SK-N-SH (cell line): ENCODE measurements at regions not wholly inside any gene's neighbourhood (a gene's known extent, or its start where the extent isn't known, plus 50 kb on each side); places are given as distances from the start of the nearest gene placed in this dataset.

Experiments used
- CTCF ChIA-PET: fragments of 300-600, 350-600 bp; formaldehyde crosslinking; extraction: SDS; loops from one replicate; lab custom pipeline; 2021; lab: Yijun Ruan, JAX
- POLR2A ChIA-PET: fragments of 350-600 bp; sonication (Branson Sonifier 250); formaldehyde crosslinking; extraction: SDS; loops from one replicate; lab custom pipeline; 2020; ENCODE audit warnings: antibody characterized with exemption, inconsistent platforms; lab: Yijun Ruan, JAX
- DNase-seq: peaks from one replicate; pipeline ENCODE4 v3.0.0; 2012
- H2AFZ ChIP-seq: fragments of 200-600 bp; sonication (generic); 2 replicates; pipeline ENCODE4 v1.8.1; 2016; ENCODE audit warnings: antibody characterized with exemption, mild to moderate bottlenecking, low read depth
- H3F3A ChIP-seq: fragments of 200-600 bp; sonication (generic); replicated peaks from 2 replicates; pipeline ENCODE3; 2016; ENCODE audit warnings: antibody characterized with exemption, mild to moderate bottlenecking; ENCODE audit not compliant: insufficient read depth
- H3K27ac ChIP-seq, 2 experiments: fragments of 200-500 bp in 1 of 2; fragments of 200-600 bp in 1 of 2; sonication (Bioruptor generic) in 1 of 2; sonication (generic), shearing (Covaris generic) in 1 of 2; 2 replicates each; pipeline versions ENCODE4 v1.5.1 to v1.6.1; 2014 to 2016; ENCODE audit warnings: low read depth in 2 of 2, inconsistent platforms in 1 of 2, low read length in 1 of 2, mild to moderate bottlenecking in 1 of 2, mixed read lengths in 1 of 2
- H3K27me3 ChIP-seq: fragments of 200-600 bp; sonication (generic), shearing (Covaris generic); 2 replicates; pipeline ENCODE4 v1.6.1; 2016; ENCODE audit warnings: mixed run types; ENCODE audit not compliant: insufficient read depth
- H3K36me3 ChIP-seq, 2 experiments: fragments of 200-500 bp in 1 of 2; fragments of 200-600 bp in 1 of 2; sonication (Bioruptor generic) in 1 of 2; sonication (generic) in 1 of 2; replicated peaks in 1 of 2; 2 replicates each; pipeline versions ENCODE3 to v1.5.1; 2014 to 2016; ENCODE audit warnings: low read length in 1 of 2, mild to moderate bottlenecking in 1 of 2; ENCODE audit not compliant: insufficient read depth in 2 of 2, control insufficient read depth in 1 of 2
- H3K4me1 ChIP-seq, 2 experiments: fragments of 200-500 bp in 1 of 2; fragments of 200-600 bp in 1 of 2; sonication (Bioruptor generic) in 1 of 2; sonication (generic), shearing (Covaris generic) in 1 of 2; 2 replicates each; pipeline versions ENCODE4 v1.5.1 to v1.6.1; 2014 to 2016; ENCODE audit warnings: low read depth in 1 of 2, low read length in 1 of 2, mixed run types in 1 of 2; ENCODE audit not compliant: insufficient read depth in 2 of 2, control insufficient read depth in 1 of 2
- H3K4me2 ChIP-seq: fragments of 200-600 bp; sonication (generic), shearing (Covaris generic); 2 replicates; pipeline ENCODE4 v1.6.1; 2017; ENCODE audit warnings: mixed run types
- H3K4me3 ChIP-seq, 2 experiments: fragments of 200-500 bp in 1 of 2; fragments of 200-600 bp in 1 of 2; sonication (Bioruptor generic) in 1 of 2; sonication (generic), shearing (Covaris generic) in 1 of 2; 2 replicates each; pipeline versions ENCODE4 v1.5.1 to v1.8.1; 2014 to 2016; ENCODE audit warnings: low read depth in 2 of 2, inconsistent platforms in 1 of 2, low read length in 1 of 2, mild to moderate bottlenecking in 1 of 2, mixed read lengths in 1 of 2, moderate library complexity in 1 of 2
- H3K79me2 ChIP-seq: fragments of 200-600 bp; sonication (generic); 2 replicates; pipeline ENCODE4 v1.8.1; 2017; ENCODE audit warnings: mild to moderate bottlenecking; ENCODE audit not compliant: insufficient read depth
- H3K9ac ChIP-seq: fragments of 200-600 bp; sonication (generic); 2 replicates; pipeline ENCODE4 v1.6.1; 2017; ENCODE audit warnings: mixed run types
- H3K9me2 ChIP-seq: fragments of 200-600 bp; sonication (generic); 2 replicates; pipeline ENCODE4 v1.6.1; 2017; ENCODE audit warnings: mixed run types
- H3K9me3 ChIP-seq: fragments of 200-600 bp; sonication (generic); 2 replicates; pipeline ENCODE4 v1.6.1; 2017; ENCODE audit warnings: mixed run types, mild to moderate bottlenecking, moderate library complexity
- H4K20me1 ChIP-seq: fragments of 200-600 bp; sonication (generic); 2 replicates; pipeline ENCODE4 v1.6.1; 2017; ENCODE audit warnings: mild to moderate bottlenecking, mixed run types; ENCODE audit not compliant: insufficient read depth
- CHD2 ChIP-seq: fragments of 150-350 bp; IDR thresholded peaks from 2 replicates; pipeline ENCODE4 v1.6.1; 2018; ENCODE audit warnings: low read length; ENCODE audit not compliant: partially characterized antibody
- ELF1 ChIP-seq: IDR thresholded peaks from 2 replicates; pipeline ENCODE4 v1.4.0; 2012
- EZH2phosphoT487 ChIP-seq: fragments of 200-600 bp; sonication (generic); IDR thresholded peaks from 2 replicates; pipeline ENCODE4 v1.6.1; 2017; ENCODE audit warnings: low read depth, mixed run types, mild to moderate bottlenecking, antibody characterized with exemption, moderate library complexity, borderline replicate concordance
- FOSL2 ChIP-seq: IDR thresholded peaks from 2 replicates; pipeline ENCODE4 v1.4.0; 2012; ENCODE audit warnings: low read depth, mild to moderate bottlenecking, moderate library complexity, borderline replicate concordance
- FOXJ3 ChIP-seq: sonication (generic); formaldehyde crosslinking; IDR thresholded peaks from 2 replicates; pipeline ENCODE4 v1.5.1; 2020; ENCODE audit warnings: mild to moderate bottlenecking, missing genetic modification reagents
- GABPA ChIP-seq: IDR thresholded peaks from 2 replicates; pipeline ENCODE4 v1.4.0; 2012; ENCODE audit warnings: low read depth, mild to moderate bottlenecking
- JUND ChIP-seq: IDR thresholded peaks from 2 replicates; pipeline ENCODE4 v1.4.0; 2012
- MEF2A ChIP-seq: IDR thresholded peaks from 2 replicates; pipeline ENCODE4 v1.4.0; 2012; ENCODE audit warnings: low read depth, borderline replicate concordance
- NFIC ChIP-seq: IDR thresholded peaks from 2 replicates; pipeline ENCODE4 v1.4.0; 2012; ENCODE audit warnings: borderline replicate concordance
- POLR2AphosphoS5 ChIP-seq: IDR thresholded peaks from 2 replicates; pipeline ENCODE4 v1.6.1; 2012; ENCODE audit warnings: low read depth, low read length
- RAD21 ChIP-seq: IDR thresholded peaks from 2 replicates; pipeline ENCODE4 v1.6.1; 2012; ENCODE audit warnings: mild to moderate bottlenecking, low read length
- RFX5 ChIP-seq: IDR thresholded peaks from 2 replicates; pipeline ENCODE4 v1.6.1; 2012; ENCODE audit warnings: mild to moderate bottlenecking, improper control_type of control experiment, low read length
- RXRA ChIP-seq: IDR thresholded peaks from 2 replicates; pipeline ENCODE4 v1.4.0; 2012; ENCODE audit warnings: low read depth, mild to moderate bottlenecking, borderline replicate concordance
- SMC3 ChIP-seq: IDR thresholded peaks from 2 replicates; pipeline ENCODE4 v1.6.1; 2012; ENCODE audit warnings: low read depth, low read length, improper control_type of control experiment
- WGBS: methylation state at CpG from one replicate; pipeline ENCODE4 v1.1.6; 2017; ENCODE audit warnings: low lambda C conversion rate; 5-methylcytosine and 5-hydroxymethylcytosine counted together
- TF ChIP-seq, protein P1 (sequence below): fragments of 150-350 bp; IDR thresholded peaks from 2 replicates; pipeline ENCODE4 v1.6.1; 2017; ENCODE audit warnings: antibody characterized with exemption, low read length, low read depth, borderline replicate concordance
- TF ChIP-seq, protein P2 (sequence below): IDR thresholded peaks from 2 replicates; pipeline ENCODE4; 2012
- TF ChIP-seq, protein P3 (sequence below): IDR thresholded peaks from 2 replicates; pipeline ENCODE4 v1.4.0; 2012; ENCODE audit warnings: low read depth, borderline replicate concordance
- TF ChIP-seq, protein P4 (sequence below): fragments of 150-350 bp; IDR thresholded peaks from 2 replicates; pipeline ENCODE4 v1.6.1; 2016; ENCODE audit warnings: mild to moderate bottlenecking, low read depth, low read length
- TF ChIP-seq, protein P5 (sequence below): fragments of 200-600 bp; sonication (generic); IDR thresholded peaks from 2 replicates; pipeline ENCODE4 v1.6.1; 2017; ENCODE audit warnings: antibody characterized with exemption, mild to moderate bottlenecking, moderate library complexity

DNA sequence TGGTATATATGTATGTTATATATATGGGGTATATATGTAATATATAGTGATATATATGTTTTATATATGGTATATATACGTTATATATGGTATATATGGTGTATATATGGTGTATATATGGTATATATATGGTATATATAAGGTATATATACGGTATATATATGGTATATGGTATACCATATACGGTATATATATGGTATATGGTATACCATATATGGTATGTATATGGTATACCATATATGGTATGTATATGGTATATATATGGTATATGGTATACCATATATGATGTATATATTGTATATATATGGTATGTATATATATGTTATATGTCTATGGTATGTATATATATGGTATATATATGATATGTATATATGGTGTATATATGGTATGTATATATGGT, 447.7 kb upstream of the USP24 start:
- no peak overlapping the region for H3K9ac ChIP-seq
- no peak overlapping the region for H3K4me3 ChIP-seq
- H3K4me2 ChIP-seq = no peak overlapping the region
- 42% methylated on average over 3 of the region's 3 CpGs for WGBS
- H3K9me2 ChIP-seq = no peaks in the 10 kb centered on the region
- H3K79me2 ChIP-seq = no peaks in the 10 kb centered on the region
- peaks cover 26% of the 10 kb centered on the region for H3F3A ChIP-seq
- H3K9me3 ChIP-seq = no peaks in the 10 kb centered on the region
- ChIA-PET POLR2A (no interaction called here), CTCF (no interaction called here)
- TF ChIP-seq, protein P1, sequence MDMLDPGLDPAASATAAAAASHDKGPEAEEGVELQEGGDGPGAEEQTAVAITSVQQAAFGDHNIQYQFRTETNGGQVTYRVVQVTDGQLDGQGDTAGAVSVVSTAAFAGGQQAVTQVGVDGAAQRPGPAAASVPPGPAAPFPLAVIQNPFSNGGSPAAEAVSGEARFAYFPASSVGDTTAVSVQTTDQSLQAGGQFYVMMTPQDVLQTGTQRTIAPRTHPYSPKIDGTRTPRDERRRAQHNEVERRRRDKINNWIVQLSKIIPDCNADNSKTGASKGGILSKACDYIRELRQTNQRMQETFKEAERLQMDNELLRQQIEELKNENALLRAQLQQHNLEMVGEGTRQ = no peak
- TF ChIP-seq EZH2phosphoT487 (no peak), FOSL2 (no peak), GABPA (no peak), RAD21 (no peak), JUND (no peak), RXRA (no peak), ELF1 (no peak), CHD2 (no peak), FOXJ3 (CRISPR knock-in tag) (no peak), NFIC (no peak), MEF2A (no peak), RFX5 (no peak), SMC3 (no peak), POLR2AphosphoS5 (no peak)
- TF ChIP-seq, protein P2, sequence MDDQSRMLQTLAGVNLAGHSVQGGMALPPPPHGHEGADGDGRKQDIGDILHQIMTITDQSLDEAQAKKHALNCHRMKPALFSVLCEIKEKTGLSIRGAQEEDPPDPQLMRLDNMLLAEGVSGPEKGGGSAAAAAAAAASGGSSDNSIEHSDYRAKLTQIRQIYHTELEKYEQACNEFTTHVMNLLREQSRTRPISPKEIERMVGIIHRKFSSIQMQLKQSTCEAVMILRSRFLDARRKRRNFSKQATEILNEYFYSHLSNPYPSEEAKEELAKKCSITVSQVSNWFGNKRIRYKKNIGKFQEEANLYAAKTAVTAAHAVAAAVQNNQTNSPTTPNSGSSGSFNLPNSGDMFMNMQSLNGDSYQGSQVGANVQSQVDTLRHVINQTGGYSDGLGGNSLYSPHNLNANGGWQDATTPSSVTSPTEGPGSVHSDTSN = no peak
- TF ChIP-seq, protein P3, sequence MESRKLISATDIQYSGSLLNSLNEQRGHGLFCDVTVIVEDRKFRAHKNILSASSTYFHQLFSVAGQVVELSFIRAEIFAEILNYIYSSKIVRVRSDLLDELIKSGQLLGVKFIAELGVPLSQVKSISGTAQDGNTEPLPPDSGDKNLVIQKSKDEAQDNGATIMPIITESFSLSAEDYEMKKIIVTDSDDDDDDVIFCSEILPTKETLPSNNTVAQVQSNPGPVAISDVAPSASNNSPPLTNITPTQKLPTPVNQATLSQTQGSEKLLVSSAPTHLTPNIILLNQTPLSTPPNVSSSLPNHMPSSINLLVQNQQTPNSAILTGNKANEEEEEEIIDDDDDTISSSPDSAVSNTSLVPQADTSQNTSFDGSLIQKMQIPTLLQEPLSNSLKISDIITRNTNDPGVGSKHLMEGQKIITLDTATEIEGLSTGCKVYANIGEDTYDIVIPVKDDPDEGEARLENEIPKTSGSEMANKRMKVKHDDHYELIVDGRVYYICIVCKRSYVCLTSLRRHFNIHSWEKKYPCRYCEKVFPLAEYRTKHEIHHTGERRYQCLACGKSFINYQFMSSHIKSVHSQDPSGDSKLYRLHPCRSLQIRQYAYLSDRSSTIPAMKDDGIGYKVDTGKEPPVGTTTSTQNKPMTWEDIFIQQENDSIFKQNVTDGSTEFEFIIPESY = no peak
- TF ChIP-seq, protein P4, sequence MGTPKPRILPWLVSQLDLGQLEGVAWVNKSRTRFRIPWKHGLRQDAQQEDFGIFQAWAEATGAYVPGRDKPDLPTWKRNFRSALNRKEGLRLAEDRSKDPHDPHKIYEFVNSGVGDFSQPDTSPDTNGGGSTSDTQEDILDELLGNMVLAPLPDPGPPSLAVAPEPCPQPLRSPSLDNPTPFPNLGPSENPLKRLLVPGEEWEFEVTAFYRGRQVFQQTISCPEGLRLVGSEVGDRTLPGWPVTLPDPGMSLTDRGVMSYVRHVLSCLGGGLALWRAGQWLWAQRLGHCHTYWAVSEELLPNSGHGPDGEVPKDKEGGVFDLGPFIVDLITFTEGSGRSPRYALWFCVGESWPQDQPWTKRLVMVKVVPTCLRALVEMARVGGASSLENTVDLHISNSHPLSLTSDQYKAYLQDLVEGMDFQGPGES = no peak
- TF ChIP-seq, protein P5, sequence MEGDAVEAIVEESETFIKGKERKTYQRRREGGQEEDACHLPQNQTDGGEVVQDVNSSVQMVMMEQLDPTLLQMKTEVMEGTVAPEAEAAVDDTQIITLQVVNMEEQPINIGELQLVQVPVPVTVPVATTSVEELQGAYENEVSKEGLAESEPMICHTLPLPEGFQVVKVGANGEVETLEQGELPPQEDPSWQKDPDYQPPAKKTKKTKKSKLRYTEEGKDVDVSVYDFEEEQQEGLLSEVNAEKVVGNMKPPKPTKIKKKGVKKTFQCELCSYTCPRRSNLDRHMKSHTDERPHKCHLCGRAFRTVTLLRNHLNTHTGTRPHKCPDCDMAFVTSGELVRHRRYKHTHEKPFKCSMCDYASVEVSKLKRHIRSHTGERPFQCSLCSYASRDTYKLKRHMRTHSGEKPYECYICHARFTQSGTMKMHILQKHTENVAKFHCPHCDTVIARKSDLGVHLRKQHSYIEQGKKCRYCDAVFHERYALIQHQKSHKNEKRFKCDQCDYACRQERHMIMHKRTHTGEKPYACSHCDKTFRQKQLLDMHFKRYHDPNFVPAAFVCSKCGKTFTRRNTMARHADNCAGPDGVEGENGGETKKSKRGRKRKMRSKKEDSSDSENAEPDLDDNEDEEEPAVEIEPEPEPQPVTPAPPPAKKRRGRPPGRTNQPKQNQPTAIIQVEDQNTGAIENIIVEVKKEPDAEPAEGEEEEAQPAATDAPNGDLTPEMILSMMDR = no peak
- no peak overlapping the region for H2AFZ ChIP-seq
- H4K20me1 ChIP-seq = no peaks in the 10 kb centered on the region
- H3K27ac ChIP-seq = no peak overlapping the region
- no peaks in the 10 kb centered on the region for H3K36me3 ChIP-seq
- H3K27me3 ChIP-seq = no peaks in the 10 kb centered on the region
- no peak for DNase-seq
- no peaks in the 10 kb centered on the region for H3K4me1 ChIP-seq
